Stomach (tissue), 8 donors: ENCODE measurements at regions not wholly inside any gene's neighbourhood (a gene's known extent, or its start where the extent isn't known, plus 50 kb on each side); places are given as distances from the start of the nearest gene placed in this dataset.

ENCODE experiments used
- DNase-seq, 2 donors: peaks; one replicate each; pipeline versions ENCODE4 v3.0.0 to v3.0.0-alpha.2; 2013 to 2019
- H3K27ac ChIP-seq, 5 donors: fragments of 200-600 bp in 4 of 5; sonication (generic) in 4 of 5; one replicate each; pipeline ENCODE4 v1.5.1; 2013 to 2019; ENCODE audit warnings: mild to moderate bottlenecking in 1 of 5, moderate library complexity in 1 of 5
- H3K27me3 ChIP-seq, 3 donors: fragments of 200-600 bp; sonication (generic); one replicate each; pipeline ENCODE4 v1.5.1; 2017 to 2019; ENCODE audit warnings: mixed run types in 1 of 3
- H3K36me3 ChIP-seq, 4 donors: fragments of 200-600 bp; sonication (generic); 1 replicate in 3 of 4; 2 replicates in 1 of 4; pipeline ENCODE4 v1.5.1; 2016 to 2019
- H3K4me1 ChIP-seq, 4 donors: fragments of 200-600 bp; sonication (generic); one replicate each; pipeline ENCODE4 v1.5.1; 2016 to 2019
- H3K4me3 ChIP-seq, 4 donors: fragments of 200-600 bp; sonication (generic) in 3 of 4; one replicate each; pipeline ENCODE4 v1.5.1; 2016 to 2019; ENCODE audit warnings: mild to moderate bottlenecking in 1 of 4
- H3K9me3 ChIP-seq, 4 donors: fragments of 200-600 bp; sonication (generic); one replicate each; pipeline ENCODE4 v1.5.1; 2016 to 2019
- CTCF ChIP-seq, 7 experiments: fragments of 450-650 bp in 4 of 7; fragments of 200-600 bp in 3 of 7; sonication (generic) in 3 of 7; IDR thresholded peaks; one replicate each; pipeline ENCODE4 v1.5.1; 2016 to 2019; ENCODE audit warnings: antibody characterized with exemption in 7 of 7, control low read depth in 2 of 7, mild to moderate bottlenecking in 1 of 7
- EP300 ChIP-seq: sonication (generic); formaldehyde crosslinking; IDR thresholded peaks from one replicate; pipeline ENCODE4 v1.6.1; 2017; ENCODE audit warnings: antibody characterized with exemption
- POLR2A ChIP-seq, 4 donors: fragments of 450-650 bp; IDR thresholded peaks; one replicate each; pipeline ENCODE4 v1.6.1; 2016; ENCODE audit warnings: antibody characterized with exemption in 4 of 4, control low read depth in 2 of 4, mild to moderate bottlenecking in 1 of 4, moderate library complexity in 1 of 4
- POLR2AphosphoS5 ChIP-seq, 3 donors: sonication (generic); formaldehyde crosslinking; IDR thresholded peaks; one replicate each; pipeline ENCODE4 v1.6.1; 2016; ENCODE audit warnings: antibody characterized with exemption in 3 of 3
- WGBS, 5 donors: extraction: QIAGEN DNeasy Blood & Tissue Kit in 3 of 5; methylation state at CpG; one replicate each; pipeline versions ENCODE4 v1.1.5 to v1.1.7; 2013 to 2018; 5-methylcytosine and 5-hydroxymethylcytosine counted together
- intact Hi-C: fragments of 100-400 bp; cut with DNase I; formaldehyde crosslinking; loops from one replicate; pipeline ENCODE4 v1.15.1; 2023; ENCODE audit warnings: low total_unique reads
- donor health status: healthy with polysubstance abuse.
- donor health status: Bipolar disorder and iron deficiency.
- donor health status: healthy.

- H3K4me3 ChIP-seq, result no peak overlapping the region
- H3K9me3 ChIP-seq, result no peaks in the 10 kb centered on the region
- no peaks in the 10 kb centered on the region for H3K27me3 ChIP-seq
- H3K27ac ChIP-seq, result no peak overlapping the region
- no peaks in the 10 kb centered on the region for H3K36me3 ChIP-seq
- TF ChIP-seq CTCF (IDR thresholded peaks at IDR 0.05), result no peak
- TF ChIP-seq POLR2A (IDR thresholded peaks at IDR 0.05), result no peak
- no peak for TF ChIP-seq POLR2AphosphoS5 (IDR thresholded peaks at IDR 0.05)
- no peak for TF ChIP-seq EP300
- 39 to 54% (median 48%) methylated on average over 2 to 3 of the region's 3 CpGs for WGBS, 5 donors
- intact Hi-C loops, result no loop called here
- H3K4me1 ChIP-seq, result peaks cover 0 to 4% (median 0%) of the 10 kb centered on the region in 4 donors
- DNase-seq, result no peak
Measured at GRCh38 chr2:19686439-19686838, 215.3 kb downstream of the TTC32 start.

GRCh38 chr2:19685731-19686130, 216.1 kb downstream of the TTC32 start:
- H3K27ac ChIP-seq, result no peak overlapping the region
- no peaks in the 10 kb centered on the region for H3K27me3 ChIP-seq
- no peak for DNase-seq
- H3K36me3 ChIP-seq, result no peaks in the 10 kb centered on the region
- intact Hi-C loops, result no loop called here
- H3K4me1 ChIP-seq, result peaks cover 0 to 4% (median 0%) of the 10 kb centered on the region in 4 donors
- H3K9me3 ChIP-seq, result no peaks in the 10 kb centered on the region
- H3K4me3 ChIP-seq, result no peak overlapping the region
- WGBS, 5 donors, result 77 to 95% (median 90%) methylated on average over 1 of the region's 1 CpG
- TF ChIP-seq CTCF (IDR thresholded peaks at IDR 0.05), result no peak
- TF ChIP-seq POLR2A (IDR thresholded peaks at IDR 0.05), result no peak
- no peak for TF ChIP-seq POLR2AphosphoS5 (IDR thresholded peaks at IDR 0.05)
- TF ChIP-seq EP300, result no peak

GRCh38 chr2:19684516-19684915, 217.3 kb downstream of the TTC32 start:
- no peaks in the 10 kb centered on the region for H3K27me3 ChIP-seq
- WGBS, 5 donors, result 89 to 97% (median 92%) methylated on average over 7 of the region's 7 CpGs
- no peak overlapping the region for H3K27ac ChIP-seq
- no peak for DNase-seq
- intact Hi-C loops, result no loop called here
- no peaks in the 10 kb centered on the region for H3K9me3 ChIP-seq
- H3K4me1 ChIP-seq, result peaks cover 0 to 4% (median 0%) of the 10 kb centered on the region in 4 donors
- H3K4me3 ChIP-seq, result no peak overlapping the region
- no peak for TF ChIP-seq EP300
- no peak for TF ChIP-seq CTCF (IDR thresholded peaks at IDR 0.05)
- TF ChIP-seq POLR2AphosphoS5 (IDR thresholded peaks at IDR 0.05), result no peak
- no peak for TF ChIP-seq POLR2A (IDR thresholded peaks at IDR 0.05)
- no peaks in the 10 kb centered on the region for H3K36me3 ChIP-seq

GRCh38 chr2:19683556-19683955, 218.2 kb downstream of the TTC32 start:
- TF ChIP-seq POLR2AphosphoS5 (IDR thresholded peaks at IDR 0.05) (no peak), EP300 (no peak), POLR2A (IDR thresholded peaks at IDR 0.05) (no peak), CTCF (IDR thresholded peaks at IDR 0.05) (no peak)
- Histone ChIP-seq H3K4me1 (peaks cover 0 to 4% (median 0%) of the 10 kb centered on the region in 4 donors), H3K36me3 (no peaks in the 10 kb centered on the region), H3K9me3 (no peaks in the 10 kb centered on the region), H3K27me3 (no peaks in the 10 kb centered on the region), H3K27ac (no peak overlapping the region), H3K4me3 (no peak overlapping the region)
- intact Hi-C loops, result no loop called here
- DNase-seq, result no peak
